ENCODE measurements at regions not wholly inside any gene's neighbourhood (a gene's known extent, or its start where the extent isn't known, plus 50 kb on each side); places are given as distances from the start of the nearest gene placed in this dataset.
A peak's percentile ranks its signal among the peaks of the same experiment; 100 is the strongest.

DNA sequence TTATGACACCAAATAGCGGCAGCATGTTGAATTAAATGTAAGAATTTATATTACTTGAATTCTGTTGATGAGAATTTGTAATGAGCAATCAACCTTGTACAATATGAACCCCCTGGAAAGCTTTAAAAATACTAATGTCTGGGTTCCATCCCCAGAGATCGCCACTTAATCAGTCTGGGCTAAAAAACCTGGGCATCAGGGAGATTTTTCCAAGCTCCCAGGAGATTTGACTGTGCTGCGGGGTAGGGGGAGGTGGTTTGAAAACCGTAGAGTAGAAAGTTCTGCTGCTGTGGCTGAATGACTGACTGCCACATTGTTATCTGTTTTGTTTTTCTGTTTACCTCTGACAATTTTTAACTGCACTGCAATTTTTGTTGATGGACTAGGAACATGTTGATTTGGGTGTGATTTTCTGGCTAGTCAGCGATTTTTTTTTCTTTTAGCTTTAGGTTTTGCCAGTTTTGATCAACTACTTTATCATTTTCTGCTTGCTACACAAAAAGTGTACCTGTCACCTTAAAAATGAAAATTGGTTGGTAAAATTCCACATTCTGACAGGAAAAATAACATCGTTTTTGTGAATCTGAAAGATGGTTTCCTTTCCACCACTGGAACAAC is 79.3 kb downstream of the PCTP start:
- no peak for DNase-seq

DNA sequence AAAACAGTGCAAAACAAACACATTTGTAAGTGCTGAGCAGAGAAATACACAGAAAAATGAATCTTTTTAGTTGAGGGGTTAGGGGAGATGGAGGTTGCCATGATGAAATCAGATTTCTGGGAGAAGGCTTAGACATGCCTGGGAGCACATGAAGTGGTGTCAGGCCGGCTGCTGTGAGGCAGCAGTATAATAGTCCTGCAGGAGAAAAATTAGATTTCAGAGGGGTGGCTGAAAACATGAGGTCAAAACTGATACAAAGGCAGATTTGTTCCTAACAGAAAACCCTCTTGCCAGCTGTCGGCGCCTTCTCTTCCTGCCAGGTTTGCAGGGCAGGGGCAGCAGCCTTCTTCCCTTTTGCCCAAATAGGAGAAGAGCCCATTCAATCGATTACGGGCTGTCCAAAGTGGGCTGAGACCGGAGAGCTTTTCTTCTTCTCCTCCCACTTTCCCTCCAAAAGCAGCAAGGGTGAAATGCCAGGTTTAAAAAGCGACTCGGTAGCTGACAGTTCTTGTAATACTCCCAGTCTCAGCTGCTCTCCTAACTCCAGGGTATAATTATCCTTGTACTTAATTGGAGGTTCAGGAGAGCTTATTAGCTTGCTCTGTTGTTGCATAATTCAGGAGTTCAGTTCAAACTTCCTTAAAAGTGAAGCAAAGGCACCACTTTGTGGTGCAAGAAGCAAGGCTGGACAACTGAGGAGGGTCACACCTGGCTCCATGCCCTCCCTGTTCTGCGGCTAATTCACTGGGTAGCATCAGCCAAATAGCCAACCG is 80.0 kb downstream of the PCTP start:
- no peak for DNase-seq

GRCh38 chr17:55833306-55833705 is 82.5 kb downstream of the PCTP start:
- no peak for DNase-seq

- DNase-seq: no peak
These were observed 91.7 kb downstream of the PCTP start for GRCh38 chr17:55842405-55843158.

- DNase-seq: no peak
These were observed 92.9 kb downstream of the PCTP start for GRCh38 chr17:55843785-55844184.

DNA sequence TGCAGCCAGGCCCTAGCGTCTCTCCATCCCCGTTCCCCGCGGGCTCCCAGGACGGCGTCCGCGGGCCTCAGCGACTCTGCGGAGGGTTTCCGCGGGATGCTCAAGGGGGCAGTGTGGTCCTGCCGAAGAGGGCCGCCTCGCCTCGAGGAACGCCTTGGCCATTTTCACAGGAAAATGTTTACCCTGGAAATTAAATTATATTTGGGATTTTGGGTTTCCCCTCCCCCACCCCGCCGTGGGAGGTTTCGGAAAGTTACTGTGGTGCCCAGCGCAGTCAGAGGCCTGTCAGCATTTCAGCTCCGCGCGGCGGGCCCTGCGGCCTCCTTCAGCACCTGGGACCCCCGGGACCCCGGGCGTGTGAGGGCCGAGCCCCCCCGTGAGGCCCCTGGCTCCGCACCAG is 94.5 kb downstream of the PCTP start:
- DNase-seq: peak; percentile 14

DNA sequence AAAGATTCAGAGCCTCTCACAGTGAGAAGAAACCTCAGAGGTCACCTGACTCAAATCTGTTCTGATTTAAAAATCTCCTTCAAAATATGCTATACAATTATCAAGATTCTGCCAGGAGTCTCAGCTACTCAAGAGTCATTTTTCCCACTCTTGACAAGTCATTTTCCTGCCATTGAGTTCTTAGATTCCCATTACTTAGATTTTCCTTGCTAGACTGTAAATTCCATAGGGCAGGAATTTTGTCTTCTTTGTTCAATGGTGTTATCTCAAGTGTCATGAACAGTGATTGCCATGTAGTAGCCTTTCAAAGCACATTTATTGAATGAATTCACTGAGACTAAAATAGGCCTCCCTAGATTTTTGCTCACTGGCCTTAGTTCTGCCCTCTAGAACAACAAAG is 95.9 kb downstream of the PCTP start:
- no peak for DNase-seq

GRCh38 chr17:55852734-55853133 is 101.9 kb downstream of the PCTP start:
- DNase-seq: no peak

GRCh38 chr17:55859301-55859795 is 108.5 kb downstream of the PCTP start:
- no peak for DNase-seq

DNA sequence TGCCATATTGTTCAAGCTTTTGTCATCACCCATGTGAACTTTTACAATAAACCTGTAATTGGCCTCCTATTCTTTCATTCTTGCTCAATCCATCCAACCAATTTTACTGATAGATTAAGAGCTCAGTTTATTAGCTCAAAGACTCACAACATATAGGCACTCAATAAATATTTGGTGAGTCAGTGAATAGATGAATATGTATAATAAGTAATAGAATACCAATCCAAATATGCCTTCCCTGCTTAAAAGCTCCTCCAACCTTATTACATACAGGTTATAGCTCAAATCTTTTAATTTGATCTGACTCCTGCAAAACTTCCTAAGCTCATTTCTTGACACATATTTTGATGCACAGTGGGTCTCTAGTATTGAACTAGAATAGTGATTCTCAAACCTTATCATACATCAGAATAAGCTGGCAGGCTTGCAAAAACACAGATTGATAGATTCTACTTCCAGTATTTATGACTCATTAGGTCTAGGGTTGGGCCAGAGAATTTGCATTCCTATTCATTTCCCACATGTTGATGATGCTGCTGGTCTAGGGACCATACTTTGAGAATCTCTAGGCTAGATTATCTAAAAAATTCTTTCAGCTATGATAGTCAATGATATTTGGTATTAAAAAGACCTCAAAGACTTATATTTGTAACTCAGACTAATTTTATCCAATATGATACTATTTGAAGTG is 114.4 kb downstream of the PCTP start:
- DNase-seq: no peak

GRCh38 chr17:55870044-55870443 is 119.2 kb downstream of the PCTP start:
- DNase-seq: no peak

GRCh38 chr17:55872374-55872773 is 121.5 kb downstream of the PCTP start:
- no peak for DNase-seq

GRCh38 chr17:55873017-55873758 is 122.3 kb downstream of the PCTP start:
- no peak for DNase-seq

GRCh38 chr17:55883149-55883548 is 132.3 kb downstream of the PCTP start:
- DNase-seq: no peak

- no peak for DNase-seq
These were observed 136.7 kb downstream of the PCTP start for GRCh38 chr17:55887531-55887930.

DNA sequence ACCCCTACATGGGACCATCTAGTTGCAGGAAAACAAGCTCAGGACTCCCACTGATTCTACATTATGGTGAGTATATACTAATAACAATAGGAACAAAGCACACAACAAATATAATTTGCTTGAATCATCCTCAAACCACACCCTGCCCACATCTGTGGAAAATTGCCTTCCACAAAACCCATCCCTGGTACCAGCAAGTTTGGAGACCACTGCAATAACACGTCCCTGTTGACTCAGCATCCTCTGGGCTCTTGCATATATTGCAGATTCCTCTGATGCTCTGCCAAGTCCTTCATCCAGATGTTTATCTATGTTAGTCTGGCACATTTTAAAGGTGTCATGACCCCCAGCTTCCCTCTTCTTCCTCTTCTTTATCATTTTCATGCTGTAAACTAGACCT is 138.4 kb downstream of the PCTP start:
- DNase-seq: no peak

GRCh38 chr17:55895112-55895759 is 144.4 kb downstream of the PCTP start:
- DNase-seq: no peak

DNA sequence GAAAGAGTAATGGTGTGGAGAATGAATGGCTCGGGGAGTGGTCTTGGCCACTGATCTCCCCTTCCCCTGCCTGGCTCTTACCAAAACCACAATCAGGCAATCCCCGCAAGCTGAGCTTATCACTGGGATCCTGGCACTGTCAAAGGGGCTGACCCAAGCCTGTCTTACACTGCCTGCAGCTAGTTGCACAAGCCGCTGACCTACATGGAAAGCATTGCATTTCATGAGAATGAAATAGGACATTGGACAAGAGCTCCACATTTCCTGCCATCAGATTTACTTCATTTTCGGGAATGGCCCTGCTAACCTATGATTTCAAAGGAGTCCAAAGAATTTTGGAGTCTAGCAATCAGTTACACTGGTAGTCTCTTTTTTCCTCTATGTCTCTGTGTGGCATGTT is 146.4 kb downstream of the PCTP start:
- DNase-seq: no peak

GRCh38 chr17:55898195-55898594 is 147.3 kb downstream of the PCTP start:
- DNase-seq: no peak

GRCh38 chr17:55900188-55900587 is 149.3 kb downstream of the PCTP start:
- no peak for DNase-seq

GRCh38 chr17:55903028-55903690 is 152.3 kb downstream of the PCTP start:
- no peak for DNase-seq

Measured in hematopoietic multipotent progenitor cell treated with erythropoietin and hydrocortisone succinate and interleukin-3 and kit ligand, for 8 days (in vitro differentiated cells).